ENCODE measurements at regions not wholly inside any gene's neighbourhood (a gene's known extent, or its start where the extent isn't known, plus 50 kb on each side); places are given as distances from the start of the nearest gene placed in this dataset.

DNA sequence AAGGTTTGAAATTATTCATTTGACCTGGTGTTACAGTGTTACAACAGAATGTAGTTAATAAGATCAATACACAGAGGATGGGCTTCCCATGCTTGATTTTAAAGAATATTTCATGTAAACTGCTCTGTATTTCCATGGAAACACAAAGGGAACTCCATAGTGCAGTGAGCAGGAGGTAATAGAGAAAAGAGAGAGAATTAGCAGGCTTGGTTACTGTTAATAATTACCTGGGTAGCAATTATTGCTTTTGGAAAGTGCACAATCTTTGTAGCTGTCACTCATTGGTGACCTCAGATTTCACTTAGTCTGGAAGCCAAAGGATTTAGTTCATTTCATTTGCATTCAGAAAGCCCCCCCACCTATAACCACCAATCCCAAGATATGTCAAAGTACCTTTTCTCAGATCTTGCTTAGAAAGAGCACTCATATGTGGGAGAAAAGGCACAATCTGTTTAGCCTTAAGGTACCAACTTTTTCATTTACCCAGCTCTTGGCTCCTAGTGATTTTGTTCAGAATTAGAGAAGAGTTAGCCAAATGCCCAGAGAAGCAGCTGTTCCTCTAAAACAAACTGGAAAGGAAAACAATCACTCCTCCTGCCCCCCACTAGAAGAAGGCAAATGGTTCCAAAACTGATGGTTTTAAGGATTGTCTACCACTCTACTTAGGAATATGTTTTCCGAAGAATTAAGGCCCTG is 234.5 kb upstream of the SLC24A2 start:
- peak; percentile 61 for DNase-seq
- H3K4me1 ChIP-seq (ENCODE audit: control insufficient read depth, insufficient read depth, low read length), result no peaks in the 10 kb centered on the region
- no peaks in the 10 kb centered on the region for H3K36me3 ChIP-seq (ENCODE audit: control insufficient read depth, insufficient read depth, low read length)
- peak overlapping the region; percentile 44 for H3K27ac ChIP-seq (ENCODE audit: low read length)
- H3K4me3 ChIP-seq (ENCODE audit: low read length), result no peak overlapping the region
- H3K9me3 ChIP-seq (replicated peaks; ENCODE audit: control insufficient read depth, low read depth, low read length), result no peaks in the 10 kb centered on the region
- no CpG with 5 or more reads among the region's 1 CpG for WGBS (ENCODE audit: insufficient coverage)
- no peaks in the 10 kb centered on the region for H3K27me3 ChIP-seq (ENCODE audit: control insufficient read depth, insufficient read depth, low read length)

DNA sequence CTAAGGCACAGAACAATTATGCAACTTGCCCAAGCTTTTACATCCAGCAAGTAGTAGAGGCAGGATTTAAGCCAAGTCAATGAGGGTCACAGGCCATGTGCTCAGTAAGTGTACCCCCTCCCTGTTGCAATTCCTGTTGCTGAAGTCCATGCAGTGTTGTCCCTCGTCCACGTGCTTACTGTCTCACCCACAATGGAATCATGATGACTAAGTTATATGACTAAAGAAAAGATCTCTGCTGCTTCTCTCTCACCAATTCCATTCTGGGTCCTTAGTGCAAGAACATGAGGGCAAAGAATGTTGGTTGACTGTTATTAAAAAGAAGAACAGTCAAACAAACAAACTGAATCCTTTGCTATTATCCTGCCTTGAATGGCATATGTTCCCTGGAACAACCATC is 233.6 kb upstream of the SLC24A2 start:
- Histone ChIP-seq H3K27ac (ENCODE audit: low read length) (no peak overlapping the region), H3K9me3 (replicated peaks; ENCODE audit: control insufficient read depth, low read depth, low read length) (no peaks in the 10 kb centered on the region), H3K4me3 (ENCODE audit: low read length) (no peak overlapping the region), H3K4me1 (ENCODE audit: control insufficient read depth, insufficient read depth, low read length) (no peaks in the 10 kb centered on the region), H3K36me3 (ENCODE audit: control insufficient read depth, insufficient read depth, low read length) (no peaks in the 10 kb centered on the region), H3K27me3 (ENCODE audit: control insufficient read depth, insufficient read depth, low read length) (no peaks in the 10 kb centered on the region)
- DNase-seq, result no peak
- WGBS (ENCODE audit: insufficient coverage), result no CpG with 5 or more reads among the region's 2 CpGs

DNA sequence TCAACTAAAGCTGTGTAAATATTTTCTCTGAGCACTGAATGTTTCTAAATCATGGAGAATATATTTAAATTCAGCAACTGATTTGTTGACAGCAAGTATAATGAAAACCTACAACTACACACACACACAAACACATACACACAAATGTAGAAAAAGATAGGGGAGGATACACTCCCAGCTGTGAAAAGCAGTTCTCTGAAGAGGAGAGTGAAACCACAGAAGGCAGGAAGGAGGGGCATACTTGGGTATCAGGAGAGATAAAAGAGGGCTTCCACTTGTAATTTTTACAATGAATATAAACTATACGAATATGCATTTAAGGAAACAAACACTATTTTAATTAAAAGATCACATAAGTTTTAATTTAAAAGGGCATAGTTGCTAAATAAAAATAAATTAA is 227.8 kb upstream of the SLC24A2 start:
- H3K4me1 ChIP-seq (ENCODE audit: control insufficient read depth, insufficient read depth, low read length), result no peaks in the 10 kb centered on the region
- no peak overlapping the region for H3K27ac ChIP-seq (ENCODE audit: low read length)
- H3K9me3 ChIP-seq (replicated peaks; ENCODE audit: control insufficient read depth, low read depth, low read length), result peaks cover 4% of the 10 kb centered on the region
- H3K36me3 ChIP-seq (ENCODE audit: control insufficient read depth, insufficient read depth, low read length), result no peaks in the 10 kb centered on the region
- no peak overlapping the region for H3K4me3 ChIP-seq (ENCODE audit: low read length)
- no CpG with 5 or more reads among the region's 1 CpG for WGBS (ENCODE audit: insufficient coverage)
- H3K27me3 ChIP-seq (ENCODE audit: control insufficient read depth, insufficient read depth, low read length), result no peaks in the 10 kb centered on the region
- DNase-seq, result no peak

DNA sequence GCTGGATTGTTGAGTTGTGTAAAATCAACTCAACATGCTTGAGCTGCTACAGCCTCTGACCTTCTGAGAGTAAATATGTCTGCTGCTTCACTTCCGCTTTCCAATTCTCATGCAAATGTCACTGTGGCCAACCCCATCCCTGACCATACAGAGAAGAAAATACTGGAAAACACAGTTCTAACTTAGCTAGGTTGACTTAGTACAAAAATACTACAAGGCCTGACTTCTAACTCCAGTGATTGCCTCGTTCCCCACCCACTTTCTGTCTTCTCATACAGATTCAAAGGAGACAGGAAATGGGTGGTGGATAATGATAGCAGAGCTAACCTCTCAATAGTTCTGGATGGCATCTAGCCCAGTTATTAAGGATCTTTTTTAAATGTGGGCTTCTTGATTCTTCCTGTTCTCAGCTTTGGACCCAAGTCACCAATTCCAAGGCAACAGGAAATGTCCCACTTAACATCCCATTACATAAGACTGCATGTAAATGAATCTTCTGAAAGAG is 226.6 kb upstream of the SLC24A2 start:
- H3K27ac ChIP-seq (ENCODE audit: low read length), result no peak overlapping the region
- H3K4me3 ChIP-seq (ENCODE audit: low read length), result no peak overlapping the region
- DNase-seq, result no peak
- H3K27me3 ChIP-seq (ENCODE audit: control insufficient read depth, insufficient read depth, low read length), result no peaks in the 10 kb centered on the region
- no CpG with 5 or more reads among the region's 2 CpGs for WGBS (ENCODE audit: insufficient coverage)
- H3K36me3 ChIP-seq (ENCODE audit: control insufficient read depth, insufficient read depth, low read length), result no peaks in the 10 kb centered on the region
- peaks cover 4% of the 10 kb centered on the region for H3K9me3 ChIP-seq (replicated peaks; ENCODE audit: control insufficient read depth, low read depth, low read length)
- no peaks in the 10 kb centered on the region for H3K4me1 ChIP-seq (ENCODE audit: control insufficient read depth, insufficient read depth, low read length)

DNA sequence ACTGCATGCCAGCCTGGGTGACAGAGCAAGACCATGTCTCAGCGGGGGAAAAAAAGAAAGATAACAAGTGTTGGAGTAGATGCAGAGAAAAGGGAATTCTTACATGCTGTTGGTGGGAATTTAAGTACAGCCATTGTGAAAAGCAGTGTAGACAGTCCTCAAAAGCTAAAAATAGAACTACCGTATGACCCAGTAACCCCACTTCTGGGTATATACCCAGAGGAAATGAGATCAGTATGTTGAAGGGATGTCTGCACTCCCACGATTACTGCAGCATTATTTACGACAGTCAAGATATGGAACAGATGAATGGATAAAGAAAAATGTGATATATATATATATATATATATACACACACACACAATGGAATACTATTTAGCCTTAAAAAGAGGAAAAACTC is 225.3 kb upstream of the SLC24A2 start:
- peaks cover 4% of the 10 kb centered on the region for H3K9me3 ChIP-seq (replicated peaks; ENCODE audit: control insufficient read depth, low read depth, low read length)
- H3K4me3 ChIP-seq (ENCODE audit: low read length), result no peak overlapping the region
- WGBS (ENCODE audit: insufficient coverage), result 100% methylated on average over 1 of the region's 4 CpGs
- no peaks in the 10 kb centered on the region for H3K36me3 ChIP-seq (ENCODE audit: control insufficient read depth, insufficient read depth, low read length)
- H3K27ac ChIP-seq (ENCODE audit: low read length), result no peak overlapping the region
- no peaks in the 10 kb centered on the region for H3K27me3 ChIP-seq (ENCODE audit: control insufficient read depth, insufficient read depth, low read length)
- DNase-seq, result no peak
- no peaks in the 10 kb centered on the region for H3K4me1 ChIP-seq (ENCODE audit: control insufficient read depth, insufficient read depth, low read length)

DNA sequence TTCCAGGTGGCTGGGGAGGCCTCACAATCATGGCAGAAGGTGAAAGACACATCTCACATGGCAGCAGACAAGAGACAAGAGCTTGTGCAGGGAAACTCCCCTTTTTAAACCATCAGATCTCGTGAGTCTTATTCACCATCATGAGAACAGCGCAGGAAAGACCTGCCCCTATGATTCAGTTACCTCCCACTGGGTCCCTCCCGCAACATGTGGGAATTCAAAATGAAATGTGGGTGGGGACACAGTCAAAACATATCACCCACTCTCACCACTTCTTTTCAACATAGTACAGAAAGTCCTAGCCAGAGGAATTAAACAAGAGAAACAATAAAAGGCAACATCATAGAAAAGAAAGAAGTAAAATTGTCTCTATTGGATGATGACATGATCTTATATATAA is 223.4 kb upstream of the SLC24A2 start:
- peaks cover 4% of the 10 kb centered on the region for H3K9me3 ChIP-seq (replicated peaks; ENCODE audit: control insufficient read depth, low read depth, low read length)
- H3K36me3 ChIP-seq (ENCODE audit: control insufficient read depth, insufficient read depth, low read length), result no peaks in the 10 kb centered on the region
- H3K27me3 ChIP-seq (ENCODE audit: control insufficient read depth, insufficient read depth, low read length), result no peaks in the 10 kb centered on the region
- H3K4me1 ChIP-seq (ENCODE audit: control insufficient read depth, insufficient read depth, low read length), result no peaks in the 10 kb centered on the region
- H3K27ac ChIP-seq (ENCODE audit: low read length), result no peak overlapping the region
- H3K4me3 ChIP-seq (ENCODE audit: low read length), result no peak overlapping the region
- WGBS (ENCODE audit: insufficient coverage), result no CpG with 5 or more reads among the region's 3 CpGs
- no peak for DNase-seq

DNA sequence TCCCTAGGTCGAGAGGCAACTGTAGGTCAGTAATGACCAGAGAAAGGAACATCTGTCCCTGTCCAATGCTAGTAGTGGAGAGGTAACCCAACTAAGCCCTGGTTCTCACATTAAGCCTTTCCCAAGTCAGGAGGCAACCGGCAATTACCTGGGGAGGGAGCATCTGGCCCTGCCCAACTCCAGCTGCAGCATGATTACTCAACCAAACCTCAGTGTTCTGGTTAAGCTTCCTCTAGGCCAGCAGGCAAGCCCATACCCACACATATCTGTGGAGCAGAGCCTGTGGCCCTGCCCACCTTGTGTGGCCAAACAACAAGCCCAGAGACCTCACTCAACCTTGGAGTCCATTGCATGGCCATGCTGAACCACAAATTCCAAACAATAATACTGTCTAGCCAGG is 220.8 kb upstream of the SLC24A2 start:
- Histone ChIP-seq H3K4me3 (ENCODE audit: low read length) (no peak overlapping the region), H3K27me3 (ENCODE audit: control insufficient read depth, insufficient read depth, low read length) (no peaks in the 10 kb centered on the region), H3K9me3 (replicated peaks; ENCODE audit: control insufficient read depth, low read depth, low read length) (peaks cover 4% of the 10 kb centered on the region), H3K27ac (ENCODE audit: low read length) (no peak overlapping the region), H3K36me3 (ENCODE audit: control insufficient read depth, insufficient read depth, low read length) (no peaks in the 10 kb centered on the region), H3K4me1 (ENCODE audit: control insufficient read depth, insufficient read depth, low read length) (no peaks in the 10 kb centered on the region)
- no peak for DNase-seq
- WGBS (ENCODE audit: insufficient coverage), result 64% methylated on average over 1 of the region's 2 CpGs

DNA sequence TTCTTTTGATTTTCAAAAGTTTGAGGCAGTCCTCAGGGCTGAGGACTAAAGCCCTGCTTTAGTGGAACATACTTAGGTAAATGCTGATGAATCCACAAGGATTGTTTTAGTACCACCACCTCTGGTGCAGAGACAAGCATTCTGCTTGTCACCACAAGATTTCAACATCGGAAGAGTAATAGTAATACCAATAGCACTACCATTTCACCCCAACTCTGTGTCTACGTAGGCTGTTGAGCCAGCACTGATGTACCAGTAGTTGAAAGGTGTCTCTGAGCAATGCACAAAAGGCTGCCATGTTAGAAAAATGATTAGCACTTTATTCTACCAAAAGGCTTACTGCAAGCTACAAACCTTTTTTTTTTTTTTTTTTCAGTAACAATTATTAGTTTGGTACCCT is 213.2 kb upstream of the SLC24A2 start:
- WGBS (ENCODE audit: insufficient coverage), result no CpG with 5 or more reads among the region's 2 CpGs
- Histone ChIP-seq H3K36me3 (ENCODE audit: control insufficient read depth, insufficient read depth, low read length) (no peaks in the 10 kb centered on the region), H3K4me3 (ENCODE audit: low read length) (no peak overlapping the region), H3K27ac (ENCODE audit: low read length) (no peak overlapping the region), H3K4me1 (ENCODE audit: control insufficient read depth, insufficient read depth, low read length) (no peaks in the 10 kb centered on the region), H3K27me3 (ENCODE audit: control insufficient read depth, insufficient read depth, low read length) (no peaks in the 10 kb centered on the region), H3K9me3 (replicated peaks; ENCODE audit: control insufficient read depth, low read depth, low read length) (no peaks in the 10 kb centered on the region)
- DNase-seq, result no peak

DNA sequence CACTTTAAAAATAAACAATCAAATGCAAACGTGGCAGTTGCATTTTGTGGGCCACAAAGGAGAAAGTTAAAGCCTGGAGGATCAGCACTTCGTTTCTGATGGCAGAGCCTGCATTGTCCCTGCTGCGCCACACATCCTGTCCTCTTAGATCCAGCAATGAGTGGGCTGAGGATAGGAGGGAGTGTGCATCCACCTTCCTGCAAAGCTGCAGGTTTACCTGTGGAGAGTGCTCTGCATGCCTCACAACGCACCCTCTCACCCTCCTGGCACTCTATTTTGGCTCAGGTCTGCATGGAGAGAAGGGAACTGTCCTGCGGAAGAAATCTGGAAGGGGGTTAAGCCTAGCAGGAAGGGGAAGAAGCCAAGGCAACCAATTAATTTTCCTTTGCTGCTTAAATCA is 212.2 kb upstream of the SLC24A2 start:
- H3K27me3 ChIP-seq (ENCODE audit: control insufficient read depth, insufficient read depth, low read length), result no peaks in the 10 kb centered on the region

DNA sequence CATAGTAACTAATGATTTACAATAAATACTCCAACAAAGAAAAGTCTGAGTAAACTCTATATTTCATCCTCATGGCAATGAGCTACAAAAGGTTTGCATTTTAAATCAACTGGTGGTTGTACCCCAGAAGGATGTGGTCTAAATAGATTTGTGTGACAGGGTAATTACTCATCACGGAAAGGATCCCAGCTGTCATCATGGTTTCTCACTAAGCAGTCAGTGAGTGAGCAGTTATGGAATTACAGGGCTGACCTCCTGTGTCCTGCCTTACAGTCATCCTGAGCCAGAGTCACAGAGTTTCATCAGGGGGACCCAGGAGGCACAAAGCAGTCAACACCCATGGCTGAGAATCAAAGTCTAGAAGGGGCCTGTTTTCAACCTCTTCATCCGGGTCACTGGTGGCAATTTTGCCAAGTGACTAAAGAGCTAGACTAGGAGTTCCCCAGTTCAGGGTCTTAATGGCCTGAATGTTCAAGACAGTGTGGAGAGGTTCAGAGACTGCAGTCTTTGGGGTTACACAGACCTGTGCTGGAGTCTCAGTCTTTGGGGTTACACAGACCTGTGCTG is 210.7 kb upstream of the SLC24A2 start:
- Histone ChIP-seq H3K27ac (ENCODE audit: low read length) (no peak overlapping the region), H3K9me3 (replicated peaks; ENCODE audit: control insufficient read depth, low read depth, low read length) (no peaks in the 10 kb centered on the region), H3K36me3 (ENCODE audit: control insufficient read depth, insufficient read depth, low read length) (no peaks in the 10 kb centered on the region), H3K4me3 (ENCODE audit: low read length) (no peak overlapping the region), H3K4me1 (ENCODE audit: control insufficient read depth, insufficient read depth, low read length) (peaks cover 1% of the 10 kb centered on the region), H3K27me3 (ENCODE audit: control insufficient read depth, insufficient read depth, low read length) (no peaks in the 10 kb centered on the region)
- peak; percentile 6 for DNase-seq
- WGBS (ENCODE audit: insufficient coverage), result 67% methylated on average over 2 of the region's 2 CpGs

More for the DNA sequence above, 212.2 kb upstream of the SLC24A2 start:
- H3K36me3 ChIP-seq (ENCODE audit: control insufficient read depth, insufficient read depth, low read length), result no peaks in the 10 kb centered on the region
- no peaks in the 10 kb centered on the region for H3K9me3 ChIP-seq (replicated peaks; ENCODE audit: control insufficient read depth, low read depth, low read length)
- WGBS (ENCODE audit: insufficient coverage), result 50% methylated on average over 2 of the region's 5 CpGs
- H3K4me1 ChIP-seq (ENCODE audit: control insufficient read depth, insufficient read depth, low read length), result no peaks in the 10 kb centered on the region
- H3K4me3 ChIP-seq (ENCODE audit: low read length), result no peak overlapping the region
- H3K27ac ChIP-seq (ENCODE audit: low read length), result no peak overlapping the region
- no peak for DNase-seq
